ENCODE measurements at regions not wholly inside any gene's neighbourhood (a gene's known extent, or its start where the extent isn't known, plus 50 kb on each side); places are given as distances from the start of the nearest gene placed in this dataset.
"Not testable (repeated sequence)": the region's sequence is repeated elsewhere in the genome, so short reads cannot be mapped to it uniquely, and the experiment has no call there.

DNA sequence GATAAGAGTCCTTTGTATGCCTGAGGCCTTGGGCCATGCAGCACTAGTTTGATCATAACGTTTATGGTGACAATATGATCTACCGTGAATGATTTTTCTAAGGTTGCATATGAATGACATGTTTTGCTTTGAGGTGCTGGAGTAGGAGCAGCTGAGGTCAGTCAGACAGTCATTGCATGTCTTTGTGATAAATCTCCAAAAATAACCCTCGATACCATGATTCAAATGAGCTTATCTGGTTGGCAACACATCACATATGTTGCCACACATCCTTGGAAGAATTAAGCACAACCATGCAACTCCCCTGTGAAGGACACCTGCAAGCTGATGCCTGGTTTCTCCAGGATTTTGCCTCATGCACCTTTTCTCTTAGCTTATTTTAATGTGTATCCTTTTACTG is 394.5 kb downstream of the LTN1 start:
- Histone ChIP-seq H3K9me3 (ENCODE audit: control insufficient read depth in 2 of 2, insufficient read depth in 1 of 2, low read depth in 1 of 2, low read length in 1 of 2) (peaks cover 0 to 14% of the 10 kb centered on the region in 2 donors), H3K36me3 (ENCODE audit: control insufficient read depth in 3 of 3, insufficient read depth in 2 of 3, low read depth in 1 of 3, low read length in 3 of 3) (no peaks in the 10 kb centered on the region), H3K4me3 (ENCODE audit: low read depth in 1 of 3, low read length in 3 of 3) (no peak overlapping the region), H3K4me1 (ENCODE audit: control insufficient read depth in 3 of 3, insufficient read depth in 2 of 3, low read depth in 1 of 3, low read length in 2 of 3) (no peaks in the 10 kb centered on the region), H3K27me3 (ENCODE audit: control insufficient read depth in 3 of 3, insufficient read depth in 3 of 3, low read length in 3 of 3) (no peaks in the 10 kb centered on the region), H3K27ac (ENCODE audit: low read depth in 1 of 3, low read length in 2 of 3) (no peak overlapping the region)
- no peak for DNase-seq
- FAIRE-seq = no peak
- 93 to 97% (median 93%) methylated on average over 3 of the region's 3 CpGs for WGBS, 3 donors

DNA sequence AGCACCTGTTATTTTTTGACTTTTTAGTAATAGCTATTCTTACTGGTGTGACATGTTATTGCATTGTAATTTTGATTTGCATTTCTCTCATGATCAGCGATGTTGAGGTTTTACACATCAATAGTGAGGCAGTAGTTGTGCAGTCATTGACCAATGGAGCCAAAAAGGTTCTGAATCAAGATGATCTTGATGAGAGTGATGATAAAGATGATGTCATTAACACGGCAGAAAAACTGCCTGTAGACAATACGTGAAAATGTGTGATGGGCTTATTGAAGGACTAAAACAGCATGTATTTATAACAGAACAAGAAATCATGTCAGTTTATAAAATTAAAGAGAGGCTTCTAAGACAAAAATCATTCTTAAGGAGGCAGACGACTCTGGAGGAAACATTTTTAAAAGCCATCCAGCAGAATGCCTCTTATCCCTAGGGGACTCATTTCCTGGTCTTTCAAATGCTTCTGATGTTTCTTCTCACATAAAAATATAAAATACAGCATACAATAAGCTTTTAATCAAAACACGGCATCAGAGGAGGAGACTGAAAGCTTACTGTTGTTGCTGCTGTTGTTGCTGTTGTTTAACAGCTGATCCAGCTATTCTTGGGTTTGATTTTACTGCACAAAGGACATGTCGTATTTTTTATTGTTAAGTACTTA is 400.3 kb downstream of the LTN1 start:
- FAIRE-seq = no peak
- H3K36me3 ChIP-seq (ENCODE audit: control insufficient read depth in 3 of 3, insufficient read depth in 2 of 3, low read depth in 1 of 3, low read length in 3 of 3) = no peaks in the 10 kb centered on the region
- no peak for DNase-seq
- H3K27me3 ChIP-seq (ENCODE audit: control insufficient read depth in 3 of 3, insufficient read depth in 3 of 3, low read length in 3 of 3) = no peaks in the 10 kb centered on the region
- 69 to 79% (median 78%) methylated on average over 6 of the region's 6 CpGs for WGBS, 3 donors
- no peaks in the 10 kb centered on the region for H3K9me3 ChIP-seq (ENCODE audit: control insufficient read depth in 2 of 2, insufficient read depth in 1 of 2, low read depth in 1 of 2, low read length in 1 of 2)
- H3K4me3 ChIP-seq (ENCODE audit: low read depth in 1 of 3, low read length in 3 of 3) = no peak overlapping the region
- no peak overlapping the region for H3K27ac ChIP-seq (ENCODE audit: low read depth in 1 of 3, low read length in 2 of 3)
- H3K4me1 ChIP-seq (ENCODE audit: control insufficient read depth in 3 of 3, insufficient read depth in 2 of 3, low read depth in 1 of 3, low read length in 2 of 3) = no peaks in the 10 kb centered on the region

DNA sequence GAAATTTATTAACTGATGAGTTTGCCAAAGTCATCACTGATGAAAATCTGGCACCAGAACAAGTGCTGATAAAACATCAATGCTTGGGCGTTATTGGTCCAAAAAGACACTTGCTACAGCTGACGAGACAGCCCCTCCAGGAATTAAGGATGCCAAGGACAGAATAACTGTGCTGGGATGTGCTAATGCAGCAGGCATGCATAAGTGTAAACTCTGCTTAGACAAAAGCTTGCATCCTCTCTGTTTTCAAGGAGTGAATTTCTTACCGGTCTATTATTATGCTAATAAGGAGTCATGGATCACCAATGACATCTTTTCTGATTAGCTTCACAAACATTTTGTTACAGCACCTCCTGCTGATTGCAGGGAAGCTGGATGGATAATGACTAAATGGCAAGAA is 402.0 kb downstream of the LTN1 start:
- no peak for FAIRE-seq
- WGBS, 3 donors = 67 to 78% (median 70%) methylated on average over 3 of the region's 3 CpGs
- Histone ChIP-seq H3K27me3 (ENCODE audit: control insufficient read depth in 3 of 3, insufficient read depth in 3 of 3, low read length in 3 of 3) (no peaks in the 10 kb centered on the region), H3K4me1 (ENCODE audit: control insufficient read depth in 3 of 3, insufficient read depth in 2 of 3, low read depth in 1 of 3, low read length in 2 of 3) (no peaks in the 10 kb centered on the region), H3K27ac (ENCODE audit: low read depth in 1 of 3, low read length in 2 of 3) (no peak overlapping the region), H3K4me3 (ENCODE audit: low read depth in 1 of 3, low read length in 3 of 3) (no peak overlapping the region), H3K36me3 (ENCODE audit: control insufficient read depth in 3 of 3, insufficient read depth in 2 of 3, low read depth in 1 of 3, low read length in 3 of 3) (no peaks in the 10 kb centered on the region), H3K9me3 (ENCODE audit: control insufficient read depth in 2 of 2, insufficient read depth in 1 of 2, low read depth in 1 of 2, low read length in 1 of 2) (no peaks in the 10 kb centered on the region)
- DNase-seq = no peak

DNA sequence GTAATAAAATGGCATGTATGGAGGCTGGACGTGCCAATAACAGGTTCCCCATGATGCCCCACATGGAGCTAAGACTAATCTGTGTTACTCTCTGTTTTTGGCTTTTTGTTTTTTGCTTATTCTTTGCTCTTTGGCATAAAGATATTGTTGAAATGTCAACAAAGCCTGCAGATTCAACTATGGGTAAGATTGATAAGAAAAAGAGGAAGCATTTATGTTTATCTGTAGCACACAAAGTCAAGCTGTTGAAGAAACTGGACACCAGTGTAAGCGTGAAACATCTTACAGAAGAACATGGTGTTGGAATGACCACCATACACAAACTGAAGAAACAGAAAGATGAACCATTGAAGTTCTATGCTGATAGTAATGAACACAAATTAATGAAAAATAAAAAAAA is 402.7 kb downstream of the LTN1 start:
- Histone ChIP-seq H3K4me3 (ENCODE audit: low read depth in 1 of 3, low read length in 3 of 3) (no peak overlapping the region), H3K36me3 (ENCODE audit: control insufficient read depth in 3 of 3, insufficient read depth in 2 of 3, low read depth in 1 of 3, low read length in 3 of 3) (no peaks in the 10 kb centered on the region), H3K9me3 (ENCODE audit: control insufficient read depth in 2 of 2, insufficient read depth in 1 of 2, low read depth in 1 of 2, low read length in 1 of 2) (no peaks in the 10 kb centered on the region), H3K27ac (ENCODE audit: low read depth in 1 of 3, low read length in 2 of 3) (no peak overlapping the region), H3K4me1 (ENCODE audit: control insufficient read depth in 3 of 3, insufficient read depth in 2 of 3, low read depth in 1 of 3, low read length in 2 of 3) (no peaks in the 10 kb centered on the region), H3K27me3 (ENCODE audit: control insufficient read depth in 3 of 3, insufficient read depth in 3 of 3, low read length in 3 of 3) (no peaks in the 10 kb centered on the region)
- no peak for DNase-seq
- FAIRE-seq = no peak
- WGBS, 3 donors = 68 to 70% (median 69%) methylated on average over 2 of the region's 2 CpGs

DNA sequence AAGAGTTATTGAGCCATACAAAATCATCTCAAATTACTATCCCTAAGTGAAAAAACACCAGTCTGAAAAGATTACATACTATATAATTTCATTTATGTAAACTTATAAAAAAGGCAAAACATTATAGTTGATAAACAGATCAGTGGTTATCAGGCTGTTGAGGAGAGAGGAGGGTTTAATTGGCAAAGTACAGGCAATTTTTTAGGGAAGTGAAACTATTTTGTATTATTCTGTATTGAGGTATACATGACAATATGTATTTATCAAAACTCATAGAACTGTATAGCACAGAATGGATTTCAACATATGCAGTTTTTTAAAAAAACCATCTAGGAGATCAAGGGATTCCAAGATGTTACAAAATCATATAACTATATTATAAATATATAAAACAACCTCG is 403.7 kb downstream of the LTN1 start:
- DNase-seq (no peak), FAIRE-seq (no peak)
- H3K9me3 ChIP-seq (ENCODE audit: control insufficient read depth in 2 of 2, insufficient read depth in 1 of 2, low read depth in 1 of 2, low read length in 1 of 2) = no peaks in the 10 kb centered on the region
- no peaks in the 10 kb centered on the region for H3K27me3 ChIP-seq (ENCODE audit: control insufficient read depth in 3 of 3, insufficient read depth in 3 of 3, low read length in 3 of 3)
- 81 to 84% (median 84%) methylated on average over 1 of the region's 1 CpG for WGBS, 3 donors
- H3K36me3 ChIP-seq (ENCODE audit: control insufficient read depth in 3 of 3, insufficient read depth in 2 of 3, low read depth in 1 of 3, low read length in 3 of 3) = no peaks in the 10 kb centered on the region
- H3K4me3 ChIP-seq (ENCODE audit: low read depth in 1 of 3, low read length in 3 of 3) = no peak overlapping the region
- no peak overlapping the region for H3K27ac ChIP-seq (ENCODE audit: low read depth in 1 of 3, low read length in 2 of 3)
- no peaks in the 10 kb centered on the region for H3K4me1 ChIP-seq (ENCODE audit: control insufficient read depth in 3 of 3, insufficient read depth in 2 of 3, low read depth in 1 of 3, low read length in 2 of 3)

DNA sequence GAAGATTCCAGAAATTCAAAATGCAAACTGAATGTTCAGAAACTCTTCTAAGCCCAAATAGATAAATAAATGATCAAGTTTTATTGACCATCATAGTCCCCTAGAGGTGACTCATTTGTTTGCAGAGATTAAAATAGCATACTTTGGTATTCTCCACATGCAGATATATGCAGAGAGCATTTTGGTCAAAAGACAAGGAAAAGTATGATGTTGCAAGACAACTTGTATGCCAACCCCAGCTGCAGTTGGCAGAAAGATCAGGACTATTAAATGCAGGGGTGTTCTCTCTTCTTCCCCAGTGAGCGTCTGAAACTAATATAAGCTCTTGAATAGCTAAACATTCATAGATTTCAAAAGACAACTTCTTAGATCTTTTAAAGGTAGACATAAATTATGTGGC is 404.9 kb downstream of the LTN1 start:
- Histone ChIP-seq H3K4me3 (ENCODE audit: low read depth in 1 of 3, low read length in 3 of 3) (no peak overlapping the region), H3K36me3 (ENCODE audit: control insufficient read depth in 3 of 3, insufficient read depth in 2 of 3, low read depth in 1 of 3, low read length in 3 of 3) (no peaks in the 10 kb centered on the region), H3K4me1 (ENCODE audit: control insufficient read depth in 3 of 3, insufficient read depth in 2 of 3, low read depth in 1 of 3, low read length in 2 of 3) (no peaks in the 10 kb centered on the region), H3K27ac (ENCODE audit: low read depth in 1 of 3, low read length in 2 of 3) (no peak overlapping the region), H3K9me3 (ENCODE audit: control insufficient read depth in 2 of 2, insufficient read depth in 1 of 2, low read depth in 1 of 2, low read length in 1 of 2) (no peaks in the 10 kb centered on the region), H3K27me3 (ENCODE audit: control insufficient read depth in 3 of 3, insufficient read depth in 3 of 3, low read length in 3 of 3) (no peaks in the 10 kb centered on the region)
- DNase-seq (no peak), FAIRE-seq (no peak)
- WGBS, 3 donors = 2 to 39% (median 6%) methylated on average over 1 of the region's 1 CpG

DNA sequence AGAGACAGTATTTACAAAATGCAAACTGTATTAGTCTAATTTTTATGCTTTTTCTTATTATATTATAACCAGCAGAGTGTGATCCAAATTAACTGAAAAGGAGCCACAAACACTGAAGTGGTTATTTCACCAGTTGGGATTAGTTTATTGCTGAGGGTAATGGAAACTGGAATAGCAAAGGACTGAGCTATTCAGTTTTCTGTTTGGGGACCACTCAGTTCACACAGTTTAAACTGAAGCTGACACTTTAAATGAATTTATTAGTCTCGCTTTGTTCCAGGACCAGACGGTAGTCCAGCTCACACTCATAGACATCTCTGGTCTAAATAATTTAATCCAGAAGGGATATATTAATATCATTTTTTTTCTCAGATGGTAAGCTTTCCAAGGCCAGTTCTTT is 410.7 kb downstream of the LTN1 start:
- WGBS, 3 donors = 89 to 96% (median 92%) methylated on average over 2 of the region's 2 CpGs
- no peak overlapping the region for H3K27ac ChIP-seq (ENCODE audit: low read depth in 1 of 3, low read length in 2 of 3)
- H3K36me3 ChIP-seq (ENCODE audit: control insufficient read depth in 3 of 3, insufficient read depth in 2 of 3, low read depth in 1 of 3, low read length in 3 of 3) = no peaks in the 10 kb centered on the region
- no peaks in the 10 kb centered on the region for H3K9me3 ChIP-seq (ENCODE audit: control insufficient read depth in 2 of 2, insufficient read depth in 1 of 2, low read depth in 1 of 2, low read length in 1 of 2)
- no peak overlapping the region for H3K4me3 ChIP-seq (ENCODE audit: low read depth in 1 of 3, low read length in 3 of 3)
- no peaks in the 10 kb centered on the region for H3K27me3 ChIP-seq (ENCODE audit: control insufficient read depth in 3 of 3, insufficient read depth in 3 of 3, low read length in 3 of 3)
- DNase-seq = no peak
- no peaks in the 10 kb centered on the region for H3K4me1 ChIP-seq (ENCODE audit: control insufficient read depth in 3 of 3, insufficient read depth in 2 of 3, low read depth in 1 of 3, low read length in 2 of 3)
- no peak for FAIRE-seq

DNA sequence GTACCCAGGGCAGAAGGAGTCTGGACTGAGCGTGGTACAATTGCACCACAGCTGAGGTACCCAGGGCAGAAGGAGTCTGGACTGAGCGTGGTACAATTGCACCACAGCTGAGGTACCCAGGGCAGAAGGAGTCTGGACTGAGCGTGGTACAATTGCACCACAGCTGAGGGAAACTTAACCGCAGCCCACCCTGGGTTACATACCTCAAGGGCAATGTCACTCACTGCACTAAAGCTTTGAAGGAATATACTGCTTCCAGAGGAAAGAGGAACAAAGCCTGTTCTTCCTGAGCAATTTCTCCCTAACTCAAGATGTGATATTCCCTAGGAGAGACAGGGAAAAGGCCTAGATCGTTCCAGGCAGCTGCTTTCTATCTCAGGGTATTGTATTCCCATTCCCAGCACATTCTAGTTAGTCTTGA is 411.4 kb downstream of the LTN1 start:
- H3K4me1 ChIP-seq (ENCODE audit: control insufficient read depth in 3 of 3, insufficient read depth in 2 of 3, low read depth in 1 of 3, low read length in 2 of 3); H3K36me3 ChIP-seq (ENCODE audit: control insufficient read depth in 3 of 3, insufficient read depth in 2 of 3, low read depth in 1 of 3, low read length in 3 of 3); H3K4me3 ChIP-seq (ENCODE audit: low read depth in 1 of 3, low read length in 3 of 3); DNase-seq; FAIRE-seq; H3K27me3 ChIP-seq (ENCODE audit: control insufficient read depth in 3 of 3, insufficient read depth in 3 of 3, low read length in 3 of 3); H3K27ac ChIP-seq (ENCODE audit: low read depth in 1 of 3, low read length in 2 of 3); H3K9me3 ChIP-seq (ENCODE audit: control insufficient read depth in 2 of 2, insufficient read depth in 1 of 2, low read depth in 1 of 2, low read length in 1 of 2): not testable (repeated sequence)
- WGBS, 3 donors = 79 to 88% (median 83%) methylated on average over 5 of the region's 5 CpGs

DNA sequence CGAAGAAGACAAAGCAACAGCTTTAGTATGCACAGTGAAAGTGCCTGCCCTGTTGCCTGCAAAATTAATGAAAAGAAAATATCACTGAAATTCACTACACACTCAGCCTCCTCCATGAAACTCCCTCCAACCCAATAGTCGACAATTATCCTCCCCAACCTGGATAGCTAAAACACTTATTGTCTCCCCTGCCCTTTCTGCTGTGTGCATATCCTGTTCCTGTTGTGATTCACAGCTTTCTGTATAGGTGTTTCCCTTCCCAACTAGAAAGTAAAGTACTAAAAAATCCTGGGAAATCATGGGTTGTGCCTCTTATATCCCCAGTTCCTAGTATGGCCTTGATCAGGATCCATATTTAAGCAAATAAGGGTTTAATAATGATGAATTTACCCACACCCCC is 412.1 kb downstream of the LTN1 start:
- DNase-seq (no peak), FAIRE-seq (no peak)
- no peaks in the 10 kb centered on the region for H3K36me3 ChIP-seq (ENCODE audit: control insufficient read depth in 3 of 3, insufficient read depth in 2 of 3, low read depth in 1 of 3, low read length in 3 of 3)
- H3K27ac ChIP-seq (ENCODE audit: low read depth in 1 of 3, low read length in 2 of 3) = no peak overlapping the region
- H3K9me3 ChIP-seq (ENCODE audit: control insufficient read depth in 2 of 2, insufficient read depth in 1 of 2, low read depth in 1 of 2, low read length in 1 of 2) = no peaks in the 10 kb centered on the region
- H3K27me3 ChIP-seq (ENCODE audit: control insufficient read depth in 3 of 3, insufficient read depth in 3 of 3, low read length in 3 of 3) = no peaks in the 10 kb centered on the region
- 86 to 88% (median 87%) methylated on average over 2 of the region's 2 CpGs for WGBS, 3 donors
- no peak overlapping the region for H3K4me3 ChIP-seq (ENCODE audit: low read depth in 1 of 3, low read length in 3 of 3)
- H3K4me1 ChIP-seq (ENCODE audit: control insufficient read depth in 3 of 3, insufficient read depth in 2 of 3, low read depth in 1 of 3, low read length in 2 of 3) = no peaks in the 10 kb centered on the region
